ENCODE measurements at regions not wholly inside any gene's neighbourhood (a gene's known extent, or its start where the extent isn't known, plus 50 kb on each side); places are given as distances from the start of the nearest gene placed in this dataset.

DNA sequence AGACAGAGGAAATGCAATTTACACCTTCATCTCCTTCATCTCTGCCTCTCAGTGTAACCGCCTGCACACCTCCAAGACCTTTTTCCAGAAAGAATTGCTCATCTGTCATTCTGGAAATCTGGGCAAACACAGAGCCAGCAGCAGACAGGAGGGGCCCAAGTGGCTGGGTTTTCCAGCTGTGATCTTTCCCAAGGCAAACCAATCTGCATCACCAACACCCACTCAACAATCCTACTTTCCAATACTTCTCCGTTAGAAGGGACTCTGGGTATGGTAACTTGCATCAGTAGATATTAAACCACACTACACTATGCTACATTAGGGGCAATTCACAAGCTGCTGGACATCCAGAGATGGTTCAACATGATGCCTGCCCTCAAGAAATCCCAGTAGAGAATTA lies 781.8 kb upstream of the AUTS2 start:
- peak in 2 of 4 donors; percentile 36 to 53 for DNase-seq
- H3K36me3 ChIP-seq: no peaks in the 10 kb centered on the region
- H3K4me1 ChIP-seq: no peaks in the 10 kb centered on the region
- TF ChIP-seq, protein P1, sequence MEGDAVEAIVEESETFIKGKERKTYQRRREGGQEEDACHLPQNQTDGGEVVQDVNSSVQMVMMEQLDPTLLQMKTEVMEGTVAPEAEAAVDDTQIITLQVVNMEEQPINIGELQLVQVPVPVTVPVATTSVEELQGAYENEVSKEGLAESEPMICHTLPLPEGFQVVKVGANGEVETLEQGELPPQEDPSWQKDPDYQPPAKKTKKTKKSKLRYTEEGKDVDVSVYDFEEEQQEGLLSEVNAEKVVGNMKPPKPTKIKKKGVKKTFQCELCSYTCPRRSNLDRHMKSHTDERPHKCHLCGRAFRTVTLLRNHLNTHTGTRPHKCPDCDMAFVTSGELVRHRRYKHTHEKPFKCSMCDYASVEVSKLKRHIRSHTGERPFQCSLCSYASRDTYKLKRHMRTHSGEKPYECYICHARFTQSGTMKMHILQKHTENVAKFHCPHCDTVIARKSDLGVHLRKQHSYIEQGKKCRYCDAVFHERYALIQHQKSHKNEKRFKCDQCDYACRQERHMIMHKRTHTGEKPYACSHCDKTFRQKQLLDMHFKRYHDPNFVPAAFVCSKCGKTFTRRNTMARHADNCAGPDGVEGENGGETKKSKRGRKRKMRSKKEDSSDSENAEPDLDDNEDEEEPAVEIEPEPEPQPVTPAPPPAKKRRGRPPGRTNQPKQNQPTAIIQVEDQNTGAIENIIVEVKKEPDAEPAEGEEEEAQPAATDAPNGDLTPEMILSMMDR (IDR thresholded peaks at IDR 0.05): no peak
- peaks cover 0 to 4% of the 10 kb centered on the region in 2 donors for H3K9me3 ChIP-seq
- intact Hi-C loops (cut with DNase I): no loop called here
- no peaks in the 10 kb centered on the region for H3K27me3 ChIP-seq
- H3K4me3 ChIP-seq: no peak overlapping the region
- H3K27ac ChIP-seq: no peak overlapping the region
- ATAC-seq: no peak

DNA sequence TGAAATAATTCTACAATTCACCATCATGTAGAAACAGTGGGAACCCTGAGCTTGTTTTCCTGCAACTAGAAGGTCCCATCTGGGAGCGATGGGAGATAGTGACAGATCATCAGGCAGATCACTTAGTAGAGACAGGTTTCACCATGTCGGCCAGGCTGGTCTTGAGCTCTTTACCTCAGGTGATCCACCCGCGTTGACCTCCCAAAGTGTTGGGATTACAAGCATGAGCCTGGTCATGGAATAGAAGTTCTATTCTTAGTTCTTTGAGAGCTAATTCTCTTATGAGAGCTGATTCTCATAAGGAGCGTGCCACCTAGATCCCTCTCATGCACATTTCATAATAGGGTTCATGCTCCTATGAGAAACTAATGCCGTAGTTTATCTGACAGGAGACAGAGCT lies 778.0 kb upstream of the AUTS2 start:
- no peak overlapping the region for H3K27ac ChIP-seq
- H3K4me1 ChIP-seq: no peaks in the 10 kb centered on the region
- no peak overlapping the region for H3K4me3 ChIP-seq
- no peak for DNase-seq
- TF ChIP-seq, protein P1 (IDR thresholded peaks at IDR 0.05): no peak
- no peak for ATAC-seq
- H3K9me3 ChIP-seq: peaks cover 0 to 19% of the 10 kb centered on the region in 2 donors
- no peaks in the 10 kb centered on the region for H3K36me3 ChIP-seq
- H3K27me3 ChIP-seq: no peaks in the 10 kb centered on the region
- intact Hi-C loops (cut with DNase I): no loop called here

DNA sequence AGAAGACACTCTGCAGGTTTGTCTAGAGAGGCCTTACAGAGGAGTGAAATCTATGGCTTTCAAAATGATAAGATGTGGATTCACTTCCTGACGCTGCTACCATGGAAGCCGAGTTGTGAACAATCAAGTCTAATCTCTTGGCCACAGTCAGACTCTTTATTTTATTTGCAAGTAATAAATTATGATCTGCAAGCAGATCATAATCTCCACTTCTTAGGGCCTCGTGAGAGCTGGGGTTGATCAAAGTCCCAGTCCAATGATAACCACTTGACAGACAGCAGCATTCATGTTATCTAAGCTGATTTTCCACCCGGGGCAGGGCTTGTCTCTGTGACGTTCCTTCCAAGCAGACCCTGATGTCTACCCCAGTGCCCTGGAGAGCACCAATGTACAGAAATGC lies 776.4 kb upstream of the AUTS2 start:
- Histone ChIP-seq H3K4me1 (no peaks in the 10 kb centered on the region), H3K27me3 (no peaks in the 10 kb centered on the region), H3K9me3 (peaks cover 0 to 19% of the 10 kb centered on the region in 2 donors), H3K27ac (no peak overlapping the region), H3K36me3 (no peaks in the 10 kb centered on the region), H3K4me3 (no peak overlapping the region)
- ATAC-seq: no peak
- TF ChIP-seq, protein P1 (IDR thresholded peaks at IDR 0.05): no peak
- no peak for DNase-seq
- intact Hi-C loops (cut with DNase I): no loop called here

DNA sequence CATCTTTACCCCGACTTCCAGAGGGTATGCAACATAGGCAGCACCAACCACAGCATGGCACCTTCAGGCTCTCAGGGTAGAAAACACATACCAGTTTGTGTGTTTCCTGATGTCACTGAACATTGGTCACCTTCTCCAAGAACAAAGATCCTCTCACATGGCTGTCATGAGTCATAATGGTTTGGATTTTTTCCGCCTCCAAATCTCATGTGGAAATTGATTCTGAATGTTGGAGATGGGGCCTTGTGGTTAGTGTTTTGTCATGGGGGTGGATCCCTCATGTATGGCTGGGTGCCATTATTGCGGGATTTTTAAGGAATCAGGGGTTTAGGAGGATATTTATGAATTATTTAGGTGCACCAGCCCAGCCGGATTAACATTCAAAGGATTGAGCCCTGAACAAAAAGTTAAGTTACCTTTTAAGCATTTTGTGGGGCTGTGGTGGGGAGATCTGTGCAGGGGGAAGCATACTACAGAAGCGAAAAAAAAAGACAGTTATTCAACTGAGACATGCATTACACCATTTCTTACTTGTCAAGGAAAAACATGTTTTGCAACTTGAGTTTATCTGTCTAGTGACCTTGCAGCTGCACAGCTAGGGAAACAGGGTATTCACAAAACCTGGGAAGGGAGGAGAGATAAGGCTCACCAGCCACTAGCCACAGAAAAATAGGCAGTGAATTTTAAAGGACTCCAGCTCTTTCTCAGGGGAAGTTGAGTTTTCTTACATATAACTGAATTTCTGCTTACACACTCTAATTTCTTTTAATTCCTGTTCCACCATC lies 774.1 kb upstream of the AUTS2 start:
- intact Hi-C loops (cut with DNase I): no loop called here
- TF ChIP-seq, protein P1 (IDR thresholded peaks at IDR 0.05): no peak
- Histone ChIP-seq H3K9me3 (peaks cover 0 to 15% of the 10 kb centered on the region in 2 donors), H3K27me3 (peaks cover 0 to 5% of the 10 kb centered on the region in 2 donors), H3K4me1 (no peaks in the 10 kb centered on the region), H3K27ac (no peak overlapping the region), H3K36me3 (no peaks in the 10 kb centered on the region), H3K4me3 (no peak overlapping the region)
- ATAC-seq (no peak), DNase-seq (no peak)

GRCh38 chr7:68828575-68828974 lies 769.7 kb upstream of the AUTS2 start:
- no peaks in the 10 kb centered on the region for H3K4me1 ChIP-seq
- no peak overlapping the region for H3K4me3 ChIP-seq
- H3K27ac ChIP-seq: no peak overlapping the region
- intact Hi-C loops (cut with DNase I): no loop called here
- ATAC-seq: no peak
- no peaks in the 10 kb centered on the region for H3K36me3 ChIP-seq
- H3K27me3 ChIP-seq: peaks cover 0 to 5% of the 10 kb centered on the region in 2 donors
- peaks cover 0 to 25% of the 10 kb centered on the region in 2 donors for H3K9me3 ChIP-seq
- TF ChIP-seq, protein P1 (IDR thresholded peaks at IDR 0.05): no peak
- no peak for DNase-seq
